Kidney (tissue), 13 donors: ENCODE measurements at regions not wholly inside any gene's neighbourhood (a gene's known extent, or its start where the extent isn't known, plus 50 kb on each side); places are given as distances from the start of the nearest gene placed in this dataset.

ENCODE experiments used
- DNase-seq, 5 donors: peaks; one replicate each; pipeline ENCODE4 v3.0.0-alpha.2; 2013 to 2020
- FAIRE-seq: peaks from 2 replicates; lab custom pipeline; 2012; peaks lifted over from hg19 to GRCh38; lab: Jason Lieb, UNC
- H3K27ac ChIP-seq, 2 donors: one replicate each; pipeline ENCODE4 v1.7.0; 2013; ENCODE audit warnings: low read depth in 2 of 2, low read length in 2 of 2, inconsistent platforms in 1 of 2
- H3K27me3 ChIP-seq: one replicate; pipeline ENCODE4 v1.7.1; 2013; ENCODE audit warnings: low read length, inconsistent platforms; ENCODE audit not compliant: control insufficient read depth, insufficient read depth
- H3K36me3 ChIP-seq, 3 donors: one replicate each; pipeline versions ENCODE4 v1.7.0 to v1.7.1; 2013; ENCODE audit warnings: low read length in 3 of 3, control low read depth in 1 of 3, inconsistent platforms in 1 of 3; ENCODE audit not compliant: insufficient read depth in 3 of 3, control insufficient read depth in 2 of 3
- H3K4me1 ChIP-seq, 3 donors: one replicate each; pipeline versions ENCODE4 v1.7.0 to v1.7.1; 2013; ENCODE audit warnings: low read length in 3 of 3, inconsistent platforms in 1 of 3, low read depth in 1 of 3; ENCODE audit not compliant: control insufficient read depth in 2 of 3, insufficient read depth in 2 of 3
- H3K4me3 ChIP-seq, 3 donors: one replicate each; pipeline versions ENCODE4 v1.7.0 to v1.8.1; 2013; ENCODE audit warnings: low read length in 3 of 3, control low read depth in 1 of 3, inconsistent platforms in 1 of 3
- H3K9ac ChIP-seq, 3 donors: one replicate each; pipeline versions ENCODE4 v1.7.0 to v1.7.1; 2013; ENCODE audit warnings: low read length in 3 of 3, control low read depth in 1 of 3, inconsistent platforms in 1 of 3
- H3K9me3 ChIP-seq, 3 donors: one replicate each; pipeline versions ENCODE4 v1.7.0 to v1.7.1; 2013; ENCODE audit warnings: low read length in 3 of 3, control low read depth in 1 of 3, inconsistent platforms in 1 of 3; ENCODE audit not compliant: control insufficient read depth in 2 of 3, insufficient read depth in 1 of 3
- CTCF ChIP-seq: IDR thresholded peaks from 3 replicates; pipeline ENCODE4 v1.5.1; 2012; ENCODE audit warnings: mild to moderate bottlenecking, moderate library complexity, borderline replicate concordance; ENCODE audit not compliant: insufficient read depth; ENCODE audit errors: extremely low read depth
- intact Hi-C: fragments of 100-400 bp; cut with DNase I; formaldehyde crosslinking; loops from one replicate; pipeline ENCODE4 v1.11.1; 2022
- donor health status: control.
- donor health status: control.
- donor health status: control.
- donor health status: control.
- donor health status: control.
- donor health status: DM: yes; HTN: yes; CAD: no.
- donor health status: Normal renal cell carcinoma (clear cell type).

GRCh38 chr12:77629141-77629540 is 201.6 kb upstream of the NAV3 start:
- no peaks in the 10 kb centered on the region for H3K4me1 ChIP-seq
- no peaks in the 10 kb centered on the region for H3K9me3 ChIP-seq
- H3K27ac ChIP-seq: no peak overlapping the region
- H3K4me3 ChIP-seq: no peak overlapping the region
- no peak overlapping the region for H3K9ac ChIP-seq
- intact Hi-C loops: no loop called here
- no peaks in the 10 kb centered on the region for H3K36me3 ChIP-seq
- no peaks in the 10 kb centered on the region for H3K27me3 ChIP-seq
- DNase-seq: no peak
- FAIRE-seq: no peak
- no peak for TF ChIP-seq CTCF

GRCh38 chr12:77625441-77625840 is 205.3 kb upstream of the NAV3 start:
- intact Hi-C loops: no loop called here
- Histone ChIP-seq H3K9me3 (no peaks in the 10 kb centered on the region), H3K27me3 (no peaks in the 10 kb centered on the region), H3K9ac (no peak overlapping the region), H3K36me3 (no peaks in the 10 kb centered on the region), H3K27ac (no peak overlapping the region), H3K4me3 (no peak overlapping the region), H3K4me1 (no peaks in the 10 kb centered on the region)
- FAIRE-seq (no peak), DNase-seq (no peak)
- no peak for TF ChIP-seq CTCF

GRCh38 chr12:77619425-77619824 is 211.3 kb upstream of the NAV3 start:
- Histone ChIP-seq H3K4me3 (no peak overlapping the region), H3K9ac (no peak overlapping the region), H3K4me1 (no peaks in the 10 kb centered on the region), H3K9me3 (peaks cover 0 to 5% (median 0%) of the 10 kb centered on the region in 3 donors), H3K36me3 (no peaks in the 10 kb centered on the region), H3K27ac (no peak overlapping the region), H3K27me3 (no peaks in the 10 kb centered on the region)
- intact Hi-C loops: no loop called here
- FAIRE-seq (no peak), DNase-seq (no peak)
- TF ChIP-seq CTCF: no peak

- Histone ChIP-seq H3K9ac (no peak overlapping the region), H3K27ac (no peak overlapping the region), H3K9me3 (peaks cover 0 to 5% (median 0%) of the 10 kb centered on the region in 3 donors), H3K4me1 (no peaks in the 10 kb centered on the region), H3K27me3 (no peaks in the 10 kb centered on the region), H3K36me3 (no peaks in the 10 kb centered on the region), H3K4me3 (no peak overlapping the region)
- no peak for DNase-seq
- TF ChIP-seq CTCF: no peak
- intact Hi-C loops: no loop called here
- no peak for FAIRE-seq
Observed at GRCh38 chr12:77617818-77618217, 212.9 kb upstream of the NAV3 start.
